ENCODE measurements at regions not wholly inside any gene's neighbourhood (a gene's known extent, or its start where the extent isn't known, plus 50 kb on each side); places are given as distances from the start of the nearest gene placed in this dataset.
"Not testable (repeated sequence)": the region's sequence is repeated elsewhere in the genome, so short reads cannot be mapped to it uniquely, and the experiment has no call there.

GRCh38 chr5:56412601-56413379 is 179.7 kb upstream of the ANKRD55 start:
- no peak for DNase-seq

GRCh38 chr5:56410696-56411095 is 177.6 kb upstream of the ANKRD55 start:
- no peak for DNase-seq

- DNase-seq = no peak
These were observed 176.4 kb upstream of the ANKRD55 start for GRCh38 chr5:56409331-56410190.

GRCh38 chr5:56406838-56407237 is 173.7 kb upstream of the ANKRD55 start:
- DNase-seq = no peak

- no peak for DNase-seq
These were observed 173.1 kb upstream of the ANKRD55 start for GRCh38 chr5:56406221-56406620.

- DNase-seq = no peak
These were observed 172.2 kb upstream of the ANKRD55 start for GRCh38 chr5:56405116-56405908.

GRCh38 chr5:56402266-56403220 is 169.4 kb upstream of the ANKRD55 start:
- DNase-seq = no peak

- DNase-seq = not testable (repeated sequence)
These were observed 164.7 kb upstream of the ANKRD55 start for GRCh38 chr5:56397796-56398195.

- DNase-seq = no peak
These were observed 163.5 kb upstream of the ANKRD55 start for GRCh38 chr5:56396634-56397033.

GRCh38 chr5:56389261-56389660 is 156.1 kb upstream of the ANKRD55 start:
- DNase-seq = no peak

- no peak for DNase-seq
These were observed 155.3 kb upstream of the ANKRD55 start for GRCh38 chr5:56388229-56388985.

- no peak for DNase-seq
These were observed 152.9 kb upstream of the ANKRD55 start for GRCh38 chr5:56386046-56386445.

- no peak for DNase-seq
These were observed 151.1 kb upstream of the ANKRD55 start for GRCh38 chr5:56384186-56384585.

- no peak for DNase-seq
These were observed 150.6 kb upstream of the ANKRD55 start for GRCh38 chr5:56383761-56384160.

GRCh38 chr5:56382896-56383295 is 149.8 kb upstream of the ANKRD55 start:
- no peak for DNase-seq

GRCh38 chr5:56377573-56377972 is 144.4 kb upstream of the ANKRD55 start:
- DNase-seq = no peak

- DNase-seq = no peak
These were observed 143.0 kb upstream of the ANKRD55 start for GRCh38 chr5:56376128-56376527.

- DNase-seq = no peak
These were observed 141.9 kb upstream of the ANKRD55 start for GRCh38 chr5:56375011-56375410.

GRCh38 chr5:56372491-56372890 is 139.4 kb upstream of the ANKRD55 start:
- not testable (repeated sequence) for DNase-seq

- DNase-seq = no peak
These were observed 136.3 kb upstream of the ANKRD55 start for GRCh38 chr5:56369361-56369811.

GRCh38 chr5:56367748-56368147 is 134.6 kb upstream of the ANKRD55 start:
- DNase-seq = no peak

Data from effector CD8-positive, alpha-beta T cell (primary cell).